Tibial artery (tissue), 4 donors: ENCODE measurements at regions not wholly inside any gene's neighbourhood (a gene's known extent, or its start where the extent isn't known, plus 50 kb on each side); places are given as distances from the start of the nearest gene placed in this dataset.

Experiments used
- DNase-seq, 2 donors: peaks; one replicate each; pipeline ENCODE4 v3.0.0-alpha.2; 2019
- H3K27ac ChIP-seq, 2 donors: fragments of 200-600 bp; sonication (generic) in 1 of 2; 1 replicate in 1 of 2; 2 replicates in 1 of 2; pipeline ENCODE4 v1.5.1; 2018 to 2019; ENCODE audit warnings: mild to moderate bottlenecking in 1 of 2
- H3K27me3 ChIP-seq, 2 donors: fragments of 200-600 bp; sonication (generic) in 1 of 2; one replicate each; pipeline versions ENCODE4 v1.5.1 to v1.6.0; 2016 to 2019
- H3K36me3 ChIP-seq, 3 donors: fragments of 200-600 bp; sonication (generic) in 2 of 3; one replicate each; pipeline ENCODE4 v1.5.1; 2016 to 2019; ENCODE audit warnings: mild to moderate bottlenecking in 2 of 3
- H3K4me1 ChIP-seq, 4 donors: fragments of 200-600 bp; sonication (generic) in 2 of 4; 1 replicate in 3 of 4; 2 replicates in 1 of 4; pipeline ENCODE4 v1.5.1; 2016 to 2019
- H3K4me3 ChIP-seq, 2 donors: fragments of 200-600 bp; sonication (generic) in 1 of 2; 1 replicate in 1 of 2; 2 replicates in 1 of 2; pipeline ENCODE4 v1.5.1; 2018 to 2019; ENCODE audit warnings: mild to moderate bottlenecking in 2 of 2
- H3K9me3 ChIP-seq, 3 donors: fragments of 200-600 bp; sonication (generic) in 1 of 3; one replicate each; pipeline ENCODE4 v1.5.1; 2016 to 2019
- CTCF ChIP-seq, 2 experiments: fragments of 200-600 bp in 1 of 2; fragments of 450-650 bp in 1 of 2; IDR thresholded peaks; one replicate each; pipeline ENCODE4 v1.5.1; 2017 to 2019; ENCODE audit warnings: antibody characterized with exemption in 2 of 2, mild to moderate bottlenecking in 1 of 2, moderate library complexity in 1 of 2
- intact Hi-C: fragments of 100-400 bp; cut with DNase I; formaldehyde crosslinking; loops from one replicate; pipeline ENCODE4 v1.15.0; 2023; ENCODE audit warnings: low total_unique reads

GRCh38 chr14:82778601-82779000, 1244.9 kb upstream of the SEL1L start:
- H3K4me1 ChIP-seq = no peaks in the 10 kb centered on the region
- intact Hi-C loops = no loop called here
- no peaks in the 10 kb centered on the region for H3K27me3 ChIP-seq
- no peak for TF ChIP-seq CTCF (IDR thresholded peaks at IDR 0.05)
- no peaks in the 10 kb centered on the region for H3K9me3 ChIP-seq
- no peak overlapping the region for H3K4me3 ChIP-seq
- DNase-seq = no peak
- no peaks in the 10 kb centered on the region for H3K36me3 ChIP-seq
- no peak overlapping the region for H3K27ac ChIP-seq

DNA sequence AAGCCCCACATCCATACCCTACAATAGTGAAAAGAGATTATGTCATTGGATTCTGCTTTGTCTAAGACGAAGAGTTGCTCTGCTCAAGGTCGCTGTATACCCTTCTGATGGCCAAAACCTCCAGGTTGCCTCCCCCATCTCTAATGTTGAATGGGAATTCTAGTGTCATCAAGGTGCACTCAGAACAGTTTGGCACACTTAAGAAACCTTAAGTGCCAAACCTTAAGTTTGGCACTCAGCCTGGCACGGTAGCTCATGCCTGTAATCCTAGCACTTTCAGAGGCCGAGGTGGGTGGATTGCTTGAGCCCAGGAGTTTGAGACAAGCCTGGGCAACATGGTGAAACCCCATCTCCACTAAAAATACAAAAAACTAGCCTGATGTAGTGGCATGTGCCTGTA, 1245.6 kb upstream of the SEL1L start:
- DNase-seq = no peak
- Histone ChIP-seq H3K9me3 (no peaks in the 10 kb centered on the region), H3K27me3 (no peaks in the 10 kb centered on the region), H3K4me1 (no peaks in the 10 kb centered on the region), H3K27ac (no peak overlapping the region), H3K4me3 (no peak overlapping the region), H3K36me3 (no peaks in the 10 kb centered on the region)
- no peak for TF ChIP-seq CTCF (IDR thresholded peaks at IDR 0.05)
- intact Hi-C loops = no loop called here

DNA sequence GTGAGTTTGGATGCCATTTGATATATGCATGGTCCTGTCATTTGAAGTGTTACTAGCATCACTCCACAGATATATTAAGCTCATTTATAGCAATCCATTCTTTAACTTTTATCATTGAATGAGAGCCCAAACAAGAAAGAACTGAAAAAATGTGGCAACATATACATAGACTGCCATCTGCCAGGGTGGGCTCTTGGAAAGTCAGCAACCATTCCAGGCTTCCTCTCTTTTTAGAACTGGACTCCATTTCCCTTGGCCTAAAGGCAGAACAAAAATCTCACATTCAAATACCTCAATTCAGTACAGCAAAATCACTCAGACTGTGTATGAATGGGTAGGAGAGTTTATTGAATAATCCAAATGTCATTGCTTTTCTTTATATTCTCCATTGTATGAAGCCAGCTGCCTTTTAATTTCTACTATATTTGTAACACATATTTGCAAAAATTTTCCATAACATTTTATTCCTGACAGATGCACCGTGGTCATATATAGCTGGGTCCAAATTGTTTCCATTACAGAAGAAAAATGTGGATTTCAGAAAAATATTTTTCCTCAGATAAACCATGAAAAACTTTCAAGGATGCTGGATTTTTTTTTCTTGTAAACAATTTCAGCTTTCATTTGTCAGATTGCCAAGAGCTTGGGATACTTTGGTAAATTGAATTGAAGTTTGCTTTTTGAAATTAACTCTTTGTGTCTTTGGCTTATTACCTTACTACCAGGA, 1252.3 kb upstream of the SEL1L start:
- TF ChIP-seq CTCF (IDR thresholded peaks at IDR 0.05) = no peak
- Histone ChIP-seq H3K27me3 (no peaks in the 10 kb centered on the region), H3K4me1 (no peaks in the 10 kb centered on the region), H3K27ac (no peak overlapping the region), H3K4me3 (no peak overlapping the region), H3K36me3 (no peaks in the 10 kb centered on the region), H3K9me3 (no peaks in the 10 kb centered on the region)
- intact Hi-C loops = no loop called here
- DNase-seq = no peak

GRCh38 chr14:82786483-82786880, 1252.8 kb upstream of the SEL1L start:
- TF ChIP-seq CTCF (IDR thresholded peaks at IDR 0.05) = no peak
- no peak overlapping the region for H3K4me3 ChIP-seq
- no peaks in the 10 kb centered on the region for H3K27me3 ChIP-seq
- H3K36me3 ChIP-seq = no peaks in the 10 kb centered on the region
- H3K4me1 ChIP-seq = no peaks in the 10 kb centered on the region
- H3K9me3 ChIP-seq = no peaks in the 10 kb centered on the region
- DNase-seq = no peak
- intact Hi-C loops = no loop called here
- no peak overlapping the region for H3K27ac ChIP-seq

- no peak overlapping the region for H3K27ac ChIP-seq
- DNase-seq = no peak
- H3K9me3 ChIP-seq = no peaks in the 10 kb centered on the region
- intact Hi-C loops = no loop called here
- no peaks in the 10 kb centered on the region for H3K36me3 ChIP-seq
- H3K4me3 ChIP-seq = no peak overlapping the region
- H3K27me3 ChIP-seq = no peaks in the 10 kb centered on the region
- no peaks in the 10 kb centered on the region for H3K4me1 ChIP-seq
- no peak for TF ChIP-seq CTCF (IDR thresholded peaks at IDR 0.05)
Observed at GRCh38 chr14:82796086-82796485, 1262.4 kb upstream of the SEL1L start.

- no peak overlapping the region for H3K4me3 ChIP-seq
- H3K27me3 ChIP-seq = no peaks in the 10 kb centered on the region
- intact Hi-C loops = no loop called here
- H3K36me3 ChIP-seq = no peaks in the 10 kb centered on the region
- no peaks in the 10 kb centered on the region for H3K9me3 ChIP-seq
- no peak for TF ChIP-seq CTCF (IDR thresholded peaks at IDR 0.05)
- no peaks in the 10 kb centered on the region for H3K4me1 ChIP-seq
- H3K27ac ChIP-seq = no peak overlapping the region
- no peak for DNase-seq
Observed at GRCh38 chr14:82798276-82798675, 1264.6 kb upstream of the SEL1L start.
